GM12878 (cell line): ENCODE measurements at regions not wholly inside any gene's neighbourhood (a gene's known extent, or its start where the extent isn't known, plus 50 kb on each side); places are given as distances from the start of the nearest gene placed in this dataset.

ENCODE experiments used
- ATAC-seq: fragments of 200-7000 bp; cut with Tn5 transposase; 3 replicates; pipeline ENCODE4 v1.9.1; 2020; ENCODE audit warnings: mild to moderate bottlenecking, moderate library complexity
- BruUV-seq: library from RNA; stranded (reverse); fragments of 400-500 nt; replicated peaks from 2 replicates; lab custom pipeline; 2021; lab: Mats Ljungman, UMichigan
- CTCF ChIA-PET: fragments of 300-600 bp; sonication (Branson Sonifier 250); formaldehyde crosslinking; extraction: SDS; loops from one replicate; lab custom pipeline; 2021; ENCODE audit warnings: inconsistent platforms; lab: Yijun Ruan, JAX
- POLR2A ChIA-PET: fragments of 350-600 bp; formaldehyde crosslinking; extraction: SDS; loops from one replicate; lab custom pipeline; 2021; ENCODE audit warnings: inconsistent platforms; lab: Charles Lee
- RAD21 ChIA-PET: fragments of 300-600 bp; sonication (Branson Sonifier 250); formaldehyde crosslinking; loops from one replicate; lab custom pipeline; 2023; ENCODE audit warnings: antibody characterized with exemption; ENCODE audit not compliant: unreplicated experiment; lab: Charles Lee
- SMC1A ChIA-PET: fragments of 300-600 bp; sonication (Branson Sonifier 250); formaldehyde crosslinking; loops from one replicate; lab custom pipeline; 2023; ENCODE audit not compliant: unreplicated experiment, uncharacterized antibody; lab: Charles Lee
- DNase-seq: peaks from one replicate; pipeline ENCODE4 v3.0.0-alpha.2; 2011; ENCODE audit warnings: low read depth, low spot score
- FAIRE-seq: peaks from 3 replicates; lab custom pipeline; 2011; peaks lifted over from hg19 to GRCh38; lab: Jason Lieb, UNC
- H2AFZ ChIP-seq: 2 replicates; pipeline ENCODE4 v1.6.0; 2011; ENCODE audit warnings: low read depth, low read length, control low read depth; ENCODE audit not compliant: control insufficient read depth
- H3K27ac ChIP-seq: 2 replicates; pipeline ENCODE4 v1.5.1; 2011; ENCODE audit warnings: control low read depth; ENCODE audit not compliant: control insufficient read depth, insufficient read depth
- H3K27me3 ChIP-seq, 2 experiments: replicated peaks in 1 of 2; 2 replicates each; pipeline versions ENCODE4 v1.6.0 to v1.6.1; 2011; ENCODE audit warnings: low read length in 1 of 2; ENCODE audit not compliant: control insufficient read depth in 2 of 2, insufficient read depth in 2 of 2
- H3K36me3 ChIP-seq, 2 experiments: 2 replicates each; pipeline ENCODE4 v1.5.1; 2011; ENCODE audit warnings: low read length in 1 of 2; ENCODE audit not compliant: control insufficient read depth in 2 of 2, insufficient read depth in 2 of 2
- H3K4me1 ChIP-seq: 2 replicates; pipeline ENCODE4 v1.6.1; 2011; ENCODE audit warnings: mild to moderate bottlenecking, low read length, moderate library complexity, mixed read lengths; ENCODE audit not compliant: control insufficient read depth, insufficient read depth
- H3K4me2 ChIP-seq: 2 replicates; pipeline ENCODE4 v1.6.0; 2011; ENCODE audit warnings: control low read depth; ENCODE audit not compliant: control insufficient read depth, insufficient read depth
- H3K4me3 ChIP-seq: fragments of 200-600 bp; sonication (generic); 2 replicates; pipeline ENCODE4 v1.5.1; 2016
- H3K79me2 ChIP-seq: 2 replicates; pipeline ENCODE4 v1.6.0; 2011; ENCODE audit warnings: low read length; ENCODE audit not compliant: control insufficient read depth, insufficient read depth
- H3K9ac ChIP-seq: 2 replicates; pipeline ENCODE4 v1.8.0; 2011; ENCODE audit warnings: low read length, control low read depth, mixed read lengths; ENCODE audit not compliant: control insufficient read depth, insufficient read depth
- H3K9me3 ChIP-seq: replicated peaks from 3 replicates; pipeline ENCODE4 v1.5.1; 2011; ENCODE audit warnings: mild to moderate bottlenecking, low read length; ENCODE audit not compliant: control insufficient read depth, insufficient read depth
- H4K20me1 ChIP-seq: 2 replicates; pipeline ENCODE4 v1.6.0; 2011; ENCODE audit not compliant: control insufficient read depth, insufficient read depth
- BCL11A ChIP-seq: IDR thresholded peaks from 2 replicates; pipeline ENCODE4 v1.6.1; 2011; ENCODE audit warnings: low read depth, low read length
- CBX3 ChIP-seq: fragments of 200-600 bp; sonication (generic); IDR thresholded peaks from 2 replicates; pipeline ENCODE4 v1.6.1; 2016; ENCODE audit warnings: low read depth, borderline replicate concordance
- CREM ChIP-seq: IDR thresholded peaks from 2 replicates; pipeline ENCODE4 v1.6.1; 2014; ENCODE audit warnings: antibody characterized with exemption, low read depth
- EP300 ChIP-seq, 2 experiments: fragments of 150-350 bp in 1 of 2; IDR thresholded peaks; 2 replicates each; pipeline ENCODE4 v1.6.1; 2011 to 2012; ENCODE audit warnings: low read depth in 2 of 2, low read length in 2 of 2, borderline replicate concordance in 1 of 2, improper control_type of control experiment in 1 of 2, inconsistent platforms in 1 of 2; ENCODE audit not compliant: control insufficient read depth in 1 of 2
- HDGF ChIP-seq: fragments of 450-650 bp; IDR thresholded peaks from 2 replicates; pipeline ENCODE4 v1.6.1; 2016; ENCODE audit warnings: antibody characterized with exemption
- MEF2A ChIP-seq: IDR thresholded peaks from 2 replicates; pipeline ENCODE4 v1.6.1; 2011; ENCODE audit warnings: low read depth, mild to moderate bottlenecking, low read length, moderate library complexity; ENCODE audit not compliant: insufficient read depth
- MXI1 ChIP-seq: fragments of 150-350 bp; IDR thresholded peaks from 2 replicates; pipeline ENCODE4 v1.6.1; 2011; ENCODE audit warnings: low read depth, mild to moderate bottlenecking, inconsistent platforms, low read length, improper control_type of control experiment
- RAD51 ChIP-seq: fragments of 450-650 bp; IDR thresholded peaks from 2 replicates; pipeline ENCODE4 v1.6.1; 2016; ENCODE audit warnings: moderate library complexity, mild to moderate bottlenecking, inconsistent platforms
- SMAD5 ChIP-seq: IDR thresholded peaks from 2 replicates; pipeline ENCODE4 v1.6.1; 2016; ENCODE audit warnings: antibody characterized with exemption, low read depth
- SUZ12 ChIP-seq: fragments of 200-600 bp; sonication (generic); IDR thresholded peaks from one replicate; pipeline ENCODE4 v1.6.1; 2018; ENCODE audit warnings: antibody characterized with exemption, mild to moderate bottlenecking; ENCODE audit not compliant: unreplicated experiment
- ZNF207 ChIP-seq: fragments of 450-650 bp; IDR thresholded peaks from 2 replicates; pipeline ENCODE4 v1.6.1; 2014; ENCODE audit warnings: antibody characterized with exemption, mild to moderate bottlenecking, borderline replicate concordance
- ZNF384 ChIP-seq: IDR thresholded peaks from 2 replicates; pipeline ENCODE4 v1.6.1; 2012; ENCODE audit warnings: low read depth, mild to moderate bottlenecking, low read length, improper control_type of control experiment, borderline replicate concordance
- in situ Hi-C: fragments of 300-500 bp; cut with MboI; formaldehyde crosslinking; loops from 9 replicates; pipeline ENCODE4 v1.14.3; 2018; ENCODE audit warnings: mixed read lengths
- intact Hi-C: fragments of 100-400 bp; cut with micrococcal nuclease; formaldehyde crosslinking; loops from one replicate; pipeline ENCODE4 v1.14.2; 2022; ENCODE audit not compliant: unreplicated experiment
- TF ChIP-seq, protein P1 (sequence below): fragments of 450-650 bp; IDR thresholded peaks from 2 replicates; pipeline ENCODE4 v1.6.1; 2018; ENCODE audit warnings: borderline replicate concordance, mild to moderate bottlenecking; ENCODE audit not compliant: partially characterized antibody
- TF ChIP-seq, protein P2 (sequence below): fragments of 450-650 bp; IDR thresholded peaks from 2 replicates; pipeline ENCODE4 v1.6.1; 2018; ENCODE audit warnings: mild to moderate bottlenecking, low read depth, moderate library complexity; ENCODE audit not compliant: partially characterized antibody
- TF ChIP-seq, protein P3 (sequence below): fragments of 150-350 bp; IDR thresholded peaks from 2 replicates; pipeline ENCODE4 v1.6.1; 2014; ENCODE audit warnings: mild to moderate bottlenecking, low read depth, low read length

DNA sequence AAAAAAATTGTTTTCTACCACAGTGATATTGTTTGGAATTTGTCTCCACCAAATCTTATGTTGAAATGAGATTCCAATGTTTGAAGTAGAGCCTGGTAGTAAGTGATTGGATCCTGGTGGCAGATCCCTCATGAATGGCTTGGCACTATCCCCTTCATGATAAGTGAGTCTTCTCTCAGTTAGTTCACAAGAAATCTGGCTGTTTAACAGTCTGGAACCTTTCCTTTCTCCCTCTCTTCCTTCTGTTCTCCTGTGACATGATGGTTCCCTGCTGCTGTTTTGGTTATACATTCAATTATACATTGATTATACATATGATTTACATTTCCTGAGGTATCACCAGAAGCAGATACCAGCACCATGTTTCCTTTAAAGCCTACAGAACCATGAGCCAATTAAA lies 442.2 kb downstream of the SLC6A15 start:
- TF ChIP-seq EP300 (IDR thresholded peaks at IDR 0.05; ENCODE audit: borderline replicate concordance in 1 of 2, control insufficient read depth in 1 of 2, low read depth in 2 of 2, low read length in 2 of 2) = no peak
- TF ChIP-seq ZNF207 = no peak
- no peak for TF ChIP-seq HDGF
- TF ChIP-seq, protein P1, sequence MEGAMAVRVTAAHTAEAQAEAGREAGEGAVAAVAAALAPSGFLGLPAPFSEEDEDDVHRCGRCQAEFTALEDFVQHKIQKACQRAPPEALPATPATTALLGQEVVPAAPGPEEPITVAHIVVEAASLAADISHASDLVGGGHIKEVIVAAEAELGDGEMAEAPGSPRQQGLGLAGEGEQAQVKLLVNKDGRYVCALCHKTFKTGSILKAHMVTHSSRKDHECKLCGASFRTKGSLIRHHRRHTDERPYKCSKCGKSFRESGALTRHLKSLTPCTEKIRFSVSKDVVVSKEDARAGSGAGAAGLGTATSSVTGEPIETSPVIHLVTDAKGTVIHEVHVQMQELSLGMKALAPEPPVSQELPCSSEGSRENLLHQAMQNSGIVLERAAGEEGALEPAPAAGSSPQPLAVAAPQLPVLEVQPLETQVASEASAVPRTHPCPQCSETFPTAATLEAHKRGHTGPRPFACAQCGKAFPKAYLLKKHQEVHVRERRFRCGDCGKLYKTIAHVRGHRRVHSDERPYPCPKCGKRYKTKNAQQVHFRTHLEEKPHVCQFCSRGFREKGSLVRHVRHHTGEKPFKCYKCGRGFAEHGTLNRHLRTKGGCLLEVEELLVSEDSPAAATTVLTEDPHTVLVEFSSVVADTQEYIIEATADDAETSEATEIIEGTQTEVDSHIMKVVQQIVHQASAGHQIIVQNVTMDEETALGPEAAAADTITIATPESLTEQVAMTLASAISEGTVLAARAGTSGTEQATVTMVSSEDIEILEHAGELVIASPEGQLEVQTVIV = no peak
- TF ChIP-seq CREM = no peak
- no peak for TF ChIP-seq SUZ12
- no peak for TF ChIP-seq MXI1
- TF ChIP-seq RAD51 = no peak
- no peak for TF ChIP-seq SMAD5
- TF ChIP-seq, protein P2, sequence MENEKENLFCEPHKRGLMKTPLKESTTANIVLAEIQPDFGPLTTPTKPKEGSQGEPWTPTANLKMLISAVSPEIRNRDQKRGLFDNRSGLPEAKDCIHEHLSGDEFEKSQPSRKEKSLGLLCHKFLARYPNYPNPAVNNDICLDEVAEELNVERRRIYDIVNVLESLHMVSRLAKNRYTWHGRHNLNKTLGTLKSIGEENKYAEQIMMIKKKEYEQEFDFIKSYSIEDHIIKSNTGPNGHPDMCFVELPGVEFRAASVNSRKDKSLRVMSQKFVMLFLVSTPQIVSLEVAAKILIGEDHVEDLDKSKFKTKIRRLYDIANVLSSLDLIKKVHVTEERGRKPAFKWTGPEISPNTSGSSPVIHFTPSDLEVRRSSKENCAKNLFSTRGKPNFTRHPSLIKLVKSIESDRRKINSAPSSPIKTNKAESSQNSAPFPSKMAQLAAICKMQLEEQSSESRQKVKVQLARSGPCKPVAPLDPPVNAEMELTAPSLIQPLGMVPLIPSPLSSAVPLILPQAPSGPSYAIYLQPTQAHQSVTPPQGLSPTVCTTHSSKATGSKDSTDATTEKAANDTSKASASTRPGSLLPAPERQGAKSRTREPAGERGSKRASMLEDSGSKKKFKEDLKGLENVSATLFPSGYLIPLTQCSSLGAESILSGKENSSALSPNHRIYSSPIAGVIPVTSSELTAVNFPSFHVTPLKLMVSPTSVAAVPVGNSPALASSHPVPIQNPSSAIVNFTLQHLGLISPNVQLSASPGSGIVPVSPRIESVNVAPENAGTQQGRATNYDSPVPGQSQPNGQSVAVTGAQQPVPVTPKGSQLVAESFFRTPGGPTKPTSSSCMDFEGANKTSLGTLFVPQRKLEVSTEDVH = no peak
- TF ChIP-seq, protein P3, sequence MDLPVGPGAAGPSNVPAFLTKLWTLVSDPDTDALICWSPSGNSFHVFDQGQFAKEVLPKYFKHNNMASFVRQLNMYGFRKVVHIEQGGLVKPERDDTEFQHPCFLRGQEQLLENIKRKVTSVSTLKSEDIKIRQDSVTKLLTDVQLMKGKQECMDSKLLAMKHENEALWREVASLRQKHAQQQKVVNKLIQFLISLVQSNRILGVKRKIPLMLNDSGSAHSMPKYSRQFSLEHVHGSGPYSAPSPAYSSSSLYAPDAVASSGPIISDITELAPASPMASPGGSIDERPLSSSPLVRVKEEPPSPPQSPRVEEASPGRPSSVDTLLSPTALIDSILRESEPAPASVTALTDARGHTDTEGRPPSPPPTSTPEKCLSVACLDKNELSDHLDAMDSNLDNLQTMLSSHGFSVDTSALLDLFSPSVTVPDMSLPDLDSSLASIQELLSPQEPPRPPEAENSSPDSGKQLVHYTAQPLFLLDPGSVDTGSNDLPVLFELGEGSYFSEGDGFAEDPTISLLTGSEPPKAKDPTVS = no peak
- no peak for TF ChIP-seq MEF2A
- no peak for TF ChIP-seq BCL11A
- no peak for TF ChIP-seq CBX3
- no peak for TF ChIP-seq ZNF384
- H4K20me1 ChIP-seq = no peaks in the 10 kb centered on the region
- in situ Hi-C loops = no loop called here

More for the DNA sequence above, 442.2 kb downstream of the SLC6A15 start:
- DNase-seq = no peak
- CTCF ChIA-PET = no interaction called here
- Histone ChIP-seq H3K4me1 (no peaks in the 10 kb centered on the region), H3K79me2 (no peaks in the 10 kb centered on the region), H3K27ac (no peak overlapping the region), H3K27me3 (no peaks in the 10 kb centered on the region), H3K4me3 (no peak overlapping the region), H3K9ac (no peak overlapping the region), H3K4me2 (no peak overlapping the region), H3K36me3 (no peaks in the 10 kb centered on the region), H2AFZ (no peak overlapping the region), H3K9me3 (no peaks in the 10 kb centered on the region)
- BruUV-seq = no TSS peak
- RAD21 ChIA-PET = no interaction called here
- POLR2A ChIA-PET = no interaction called here
- no peak for ATAC-seq
- FAIRE-seq = no peak
- intact Hi-C loops = no loop called here
- SMC1A ChIA-PET = no interaction called here
